ENCODE measurements at regions not wholly inside any gene's neighbourhood (a gene's known extent, or its start where the extent isn't known, plus 50 kb on each side); places are given as distances from the start of the nearest gene placed in this dataset.
"Not testable (repeated sequence)": the region's sequence is repeated elsewhere in the genome, so short reads cannot be mapped to it uniquely, and the experiment has no call there.

GRCh38 chr2:236997069-236997715 is 88.5 kb upstream of the COPS8 start:
- Histone ChIP-seq H3K4me3 (ENCODE audit: low read depth, low read length) (no peak overlapping the region), H3K9me3 (ENCODE audit: control insufficient read depth, insufficient read depth, low read length) (peaks cover 12% of the 10 kb centered on the region), H3K36me3 (ENCODE audit: control insufficient read depth, insufficient read depth, low read length) (no peaks in the 10 kb centered on the region), H3K9ac (ENCODE audit: low read depth, low read length) (no peak overlapping the region), H3K4me1 (ENCODE audit: control insufficient read depth, insufficient read depth, low read length) (peaks cover 8% of the 10 kb centered on the region), H3K27me3 (ENCODE audit: control insufficient read depth, insufficient read depth, low read length) (no peaks in the 10 kb centered on the region)

GRCh38 chr2:236998236-236998635 is 87.5 kb upstream of the COPS8 start:
- H3K27me3 ChIP-seq (ENCODE audit: control insufficient read depth, insufficient read depth, low read length): no peaks in the 10 kb centered on the region
- no peak overlapping the region for H3K9ac ChIP-seq (ENCODE audit: low read depth, low read length)
- H3K36me3 ChIP-seq (ENCODE audit: control insufficient read depth, insufficient read depth, low read length): no peaks in the 10 kb centered on the region
- H3K4me1 ChIP-seq (ENCODE audit: control insufficient read depth, insufficient read depth, low read length): peaks cover 8% of the 10 kb centered on the region
- peaks cover 12% of the 10 kb centered on the region for H3K9me3 ChIP-seq (ENCODE audit: control insufficient read depth, insufficient read depth, low read length)
- no peak overlapping the region for H3K4me3 ChIP-seq (ENCODE audit: low read depth, low read length)

GRCh38 chr2:236998758-236999157 is 86.9 kb upstream of the COPS8 start:
- no peak overlapping the region for H3K9ac ChIP-seq (ENCODE audit: low read depth, low read length)
- H3K36me3 ChIP-seq (ENCODE audit: control insufficient read depth, insufficient read depth, low read length): no peaks in the 10 kb centered on the region
- H3K4me3 ChIP-seq (ENCODE audit: low read depth, low read length): no peak overlapping the region
- no peaks in the 10 kb centered on the region for H3K27me3 ChIP-seq (ENCODE audit: control insufficient read depth, insufficient read depth, low read length)
- H3K4me1 ChIP-seq (ENCODE audit: control insufficient read depth, insufficient read depth, low read length): peaks cover 8% of the 10 kb centered on the region
- H3K9me3 ChIP-seq (ENCODE audit: control insufficient read depth, insufficient read depth, low read length): peaks cover 12% of the 10 kb centered on the region

- no peak overlapping the region for H3K9ac ChIP-seq (ENCODE audit: low read depth, low read length)
- no peaks in the 10 kb centered on the region for H3K4me1 ChIP-seq (ENCODE audit: control insufficient read depth, insufficient read depth, low read length)
- H3K36me3 ChIP-seq (ENCODE audit: control insufficient read depth, insufficient read depth, low read length): no peaks in the 10 kb centered on the region
- H3K4me3 ChIP-seq (ENCODE audit: low read depth, low read length): no peak overlapping the region
- no peaks in the 10 kb centered on the region for H3K27me3 ChIP-seq (ENCODE audit: control insufficient read depth, insufficient read depth, low read length)
- H3K9me3 ChIP-seq (ENCODE audit: control insufficient read depth, insufficient read depth, low read length): peaks cover 12% of the 10 kb centered on the region
Observed at GRCh38 chr2:237000481-237000880, 85.2 kb upstream of the COPS8 start.

GRCh38 chr2:237005341-237005740 is 80.3 kb upstream of the COPS8 start:
- not testable (repeated sequence) for H3K27me3 ChIP-seq (ENCODE audit: control insufficient read depth, insufficient read depth, low read length); H3K9ac ChIP-seq (ENCODE audit: low read depth, low read length); H3K9me3 ChIP-seq (ENCODE audit: control insufficient read depth, insufficient read depth, low read length); H3K4me3 ChIP-seq (ENCODE audit: low read depth, low read length); H3K36me3 ChIP-seq (ENCODE audit: control insufficient read depth, insufficient read depth, low read length); H3K4me1 ChIP-seq (ENCODE audit: control insufficient read depth, insufficient read depth, low read length)

GRCh38 chr2:237011206-237011795 is 74.4 kb upstream of the COPS8 start:
- no peaks in the 10 kb centered on the region for H3K36me3 ChIP-seq (ENCODE audit: control insufficient read depth, insufficient read depth, low read length)
- H3K27me3 ChIP-seq (ENCODE audit: control insufficient read depth, insufficient read depth, low read length): no peaks in the 10 kb centered on the region
- no peak overlapping the region for H3K9ac ChIP-seq (ENCODE audit: low read depth, low read length)

GRCh38 chr2:237012004-237012403 is 73.7 kb upstream of the COPS8 start:
- no peaks in the 10 kb centered on the region for H3K36me3 ChIP-seq (ENCODE audit: control insufficient read depth, insufficient read depth, low read length)
- H3K4me1 ChIP-seq (ENCODE audit: control insufficient read depth, insufficient read depth, low read length): no peaks in the 10 kb centered on the region
- no peak overlapping the region for H3K4me3 ChIP-seq (ENCODE audit: low read depth, low read length)
- H3K9ac ChIP-seq (ENCODE audit: low read depth, low read length): no peak overlapping the region
- H3K27me3 ChIP-seq (ENCODE audit: control insufficient read depth, insufficient read depth, low read length): no peaks in the 10 kb centered on the region
- H3K9me3 ChIP-seq (ENCODE audit: control insufficient read depth, insufficient read depth, low read length): no peaks in the 10 kb centered on the region

More at GRCh38 chr2:237011206-237011795, 74.4 kb upstream of the COPS8 start:
- Histone ChIP-seq H3K4me1 (ENCODE audit: control insufficient read depth, insufficient read depth, low read length) (no peaks in the 10 kb centered on the region), H3K4me3 (ENCODE audit: low read depth, low read length) (no peak overlapping the region), H3K9me3 (ENCODE audit: control insufficient read depth, insufficient read depth, low read length) (no peaks in the 10 kb centered on the region)

GRCh38 chr2:237012577-237013267 is 73.0 kb upstream of the COPS8 start:
- Histone ChIP-seq H3K9me3 (ENCODE audit: control insufficient read depth, insufficient read depth, low read length) (no peaks in the 10 kb centered on the region), H3K4me3 (ENCODE audit: low read depth, low read length) (no peak overlapping the region), H3K27me3 (ENCODE audit: control insufficient read depth, insufficient read depth, low read length) (no peaks in the 10 kb centered on the region), H3K4me1 (ENCODE audit: control insufficient read depth, insufficient read depth, low read length) (no peaks in the 10 kb centered on the region), H3K36me3 (ENCODE audit: control insufficient read depth, insufficient read depth, low read length) (no peaks in the 10 kb centered on the region), H3K9ac (ENCODE audit: low read depth, low read length) (no peak overlapping the region)

GRCh38 chr2:237016121-237016915 is 69.4 kb upstream of the COPS8 start:
- H3K4me3 ChIP-seq (ENCODE audit: low read depth, low read length): no peak overlapping the region
- H3K4me1 ChIP-seq (ENCODE audit: control insufficient read depth, insufficient read depth, low read length): no peaks in the 10 kb centered on the region
- H3K27me3 ChIP-seq (ENCODE audit: control insufficient read depth, insufficient read depth, low read length): no peaks in the 10 kb centered on the region
- H3K9me3 ChIP-seq (ENCODE audit: control insufficient read depth, insufficient read depth, low read length): no peaks in the 10 kb centered on the region
- H3K9ac ChIP-seq (ENCODE audit: low read depth, low read length): no peak overlapping the region
- H3K36me3 ChIP-seq (ENCODE audit: control insufficient read depth, insufficient read depth, low read length): no peaks in the 10 kb centered on the region

- Histone ChIP-seq H3K9me3 (ENCODE audit: control insufficient read depth, insufficient read depth, low read length) (no peaks in the 10 kb centered on the region), H3K27me3 (ENCODE audit: control insufficient read depth, insufficient read depth, low read length) (no peaks in the 10 kb centered on the region), H3K36me3 (ENCODE audit: control insufficient read depth, insufficient read depth, low read length) (no peaks in the 10 kb centered on the region), H3K9ac (ENCODE audit: low read depth, low read length) (no peak overlapping the region), H3K4me1 (ENCODE audit: control insufficient read depth, insufficient read depth, low read length) (no peaks in the 10 kb centered on the region), H3K4me3 (ENCODE audit: low read depth, low read length) (no peak overlapping the region)
Observed at GRCh38 chr2:237020090-237020489, 65.6 kb upstream of the COPS8 start.

GRCh38 chr2:237022533-237022932 is 63.2 kb upstream of the COPS8 start:
- H3K4me3 ChIP-seq (ENCODE audit: low read depth, low read length): no peak overlapping the region
- H3K4me1 ChIP-seq (ENCODE audit: control insufficient read depth, insufficient read depth, low read length): peaks cover 2% of the 10 kb centered on the region
- no peaks in the 10 kb centered on the region for H3K27me3 ChIP-seq (ENCODE audit: control insufficient read depth, insufficient read depth, low read length)

More at GRCh38 chr2:237022533-237022932, 63.2 kb upstream of the COPS8 start:
- H3K36me3 ChIP-seq (ENCODE audit: control insufficient read depth, insufficient read depth, low read length): no peaks in the 10 kb centered on the region
- no peak overlapping the region for H3K9ac ChIP-seq (ENCODE audit: low read depth, low read length)
- H3K9me3 ChIP-seq (ENCODE audit: control insufficient read depth, insufficient read depth, low read length): no peaks in the 10 kb centered on the region
